ENCODE measurements at regions not wholly inside any gene's neighbourhood (a gene's known extent, or its start where the extent isn't known, plus 50 kb on each side); places are given as distances from the start of the nearest gene placed in this dataset.

DNA sequence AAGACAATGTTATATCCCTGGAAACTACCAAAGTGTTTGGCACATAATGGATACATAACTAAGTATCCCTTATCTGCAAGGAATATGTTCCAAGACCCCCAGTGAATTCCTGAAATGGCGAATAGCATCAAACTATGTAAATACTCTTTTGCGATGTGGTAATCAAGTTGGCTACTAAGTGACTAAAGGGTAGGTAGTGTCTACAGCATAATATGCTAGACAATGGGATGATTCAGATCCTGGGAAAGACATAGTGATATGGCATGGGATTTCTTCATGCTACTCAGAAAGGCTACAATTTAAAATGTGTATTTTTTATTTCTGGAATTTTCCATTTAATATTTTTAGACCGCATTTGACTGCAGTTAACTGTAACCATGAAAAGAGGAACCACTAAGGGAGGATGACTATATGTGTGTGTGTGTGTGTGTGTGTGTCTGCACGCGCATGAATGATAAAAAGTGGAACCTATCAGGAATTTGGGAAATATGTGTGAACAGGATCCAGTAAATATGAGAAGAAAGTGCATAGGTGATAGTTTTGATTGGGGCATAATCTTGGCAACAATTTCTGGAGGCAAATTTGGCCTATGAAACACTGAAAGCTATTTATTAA is 1899.9 kb downstream of the NCAM2 start:
- no peak for DNase-seq (ENCODE audit: low read depth)

- DNase-seq (ENCODE audit: low read depth): no peak
Observed at GRCh38 chr21:22900490-22900889, 1902.3 kb downstream of the NCAM2 start.

GRCh38 chr21:22903851-22904250 is 1905.6 kb downstream of the NCAM2 start:
- no peak for DNase-seq (ENCODE audit: low read depth)

DNA sequence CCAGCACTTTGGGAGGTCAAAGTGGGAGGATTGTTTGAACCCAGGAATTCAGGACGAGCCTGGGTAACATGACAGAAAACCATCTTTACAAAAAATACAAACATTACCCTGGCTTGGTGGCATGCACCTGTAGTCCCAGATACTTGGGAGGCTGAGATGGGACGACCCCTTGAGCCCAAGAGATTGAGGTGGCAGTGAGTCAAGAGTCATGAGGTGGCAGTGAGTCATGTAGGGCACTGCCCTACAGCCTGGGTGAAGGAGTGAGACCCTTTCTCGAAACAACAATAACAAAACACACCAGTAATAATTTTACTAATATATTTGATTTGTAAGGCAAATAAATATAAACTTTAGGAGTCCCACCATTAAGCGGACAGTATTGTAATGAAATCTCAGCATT is 1906.2 kb downstream of the NCAM2 start:
- no peak for DNase-seq (ENCODE audit: low read depth)

GRCh38 chr21:22925032-22925431 is 1926.8 kb downstream of the NCAM2 start:
- DNase-seq (ENCODE audit: low read depth): no peak

DNA sequence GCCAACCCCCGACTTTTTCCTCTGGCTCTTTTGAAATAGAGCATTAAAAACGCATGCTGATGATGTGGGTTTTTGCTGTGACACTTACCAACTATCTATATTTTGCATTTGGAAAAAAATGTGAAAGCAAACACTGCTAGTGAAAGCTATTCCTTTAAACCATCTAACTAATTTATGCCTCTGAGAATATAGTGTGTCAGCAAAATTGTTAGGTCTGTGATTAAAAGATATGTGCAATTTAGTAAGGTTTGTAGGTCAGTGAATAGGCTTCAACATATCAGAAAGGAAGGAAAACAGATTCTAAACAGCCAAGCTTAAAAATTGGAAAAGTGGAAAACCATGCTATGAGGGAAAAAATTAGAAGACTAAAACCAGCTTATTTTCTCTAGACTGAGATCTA is 1929.3 kb downstream of the NCAM2 start:
- no peak for DNase-seq (ENCODE audit: low read depth)

DNA sequence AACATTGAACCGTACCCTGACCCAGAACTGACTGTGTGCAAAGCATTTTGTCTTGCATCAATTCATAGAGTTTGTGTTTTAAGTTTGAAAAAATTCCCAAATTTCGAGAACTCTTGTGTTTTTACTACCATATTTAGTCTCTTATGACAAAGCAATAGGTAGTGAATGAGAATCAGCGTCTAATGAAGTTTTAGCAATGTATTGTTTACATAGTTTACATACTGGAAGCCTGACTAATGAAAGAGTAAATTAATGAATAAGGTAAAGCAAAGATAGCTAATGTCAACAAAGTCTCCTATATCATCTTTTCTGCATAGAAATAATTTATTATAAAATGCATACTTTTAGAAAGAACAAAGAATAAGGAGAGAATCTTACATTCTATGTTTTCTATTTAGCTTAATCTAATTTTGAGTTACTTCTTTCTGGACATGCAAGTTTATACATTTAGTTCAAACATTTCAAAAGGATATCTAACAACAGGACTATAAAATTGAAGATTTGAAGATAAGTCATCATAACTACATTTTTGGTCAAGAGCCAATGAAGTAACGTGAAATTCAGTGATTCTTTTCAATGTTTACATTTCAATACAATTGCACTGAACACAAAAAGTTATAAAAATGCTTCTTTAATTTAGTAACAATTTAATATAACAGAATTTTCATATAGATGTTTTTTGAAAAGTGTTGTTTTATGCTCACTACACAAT is 1943.7 kb downstream of the NCAM2 start:
- DNase-seq (ENCODE audit: low read depth): no peak

GRCh38 chr21:22955559-22955958 is 1957.3 kb downstream of the NCAM2 start:
- no peak for DNase-seq (ENCODE audit: low read depth)

GRCh38 chr21:22961258-22961657 is 1963.0 kb downstream of the NCAM2 start:
- DNase-seq (ENCODE audit: low read depth): no peak

DNA sequence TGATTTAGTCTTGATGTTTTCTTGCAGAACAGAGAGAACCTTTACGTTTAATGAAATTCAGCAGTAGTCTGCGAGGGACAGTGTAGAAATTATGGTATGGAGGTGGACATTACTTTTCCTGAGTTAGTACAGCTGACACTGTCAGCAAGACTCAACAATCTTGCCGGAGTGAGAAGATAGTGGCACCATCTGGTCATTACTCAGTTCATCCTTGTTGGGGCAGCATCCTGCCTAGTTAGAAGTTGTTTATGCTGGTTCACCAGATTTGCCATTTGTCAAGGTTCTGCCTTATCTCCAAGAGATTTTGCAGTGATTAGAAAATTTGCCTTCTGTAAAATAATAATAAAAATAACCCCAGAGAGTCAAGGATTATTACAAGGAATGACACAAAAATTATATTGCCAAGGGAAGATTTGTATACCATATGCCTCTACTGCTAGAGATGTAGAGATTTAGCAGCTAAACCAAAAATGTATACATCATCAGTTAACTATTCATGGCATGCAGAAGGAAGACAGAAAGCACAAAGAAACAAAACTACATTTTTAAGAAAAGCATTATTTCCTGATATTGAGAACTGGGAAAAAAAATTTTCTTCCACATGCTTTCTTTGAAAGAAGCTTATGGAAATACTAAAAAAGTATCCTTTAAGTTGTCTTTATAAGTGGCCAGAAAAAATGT is 1967.4 kb downstream of the NCAM2 start:
- no peak for DNase-seq (ENCODE audit: low read depth)

DNA sequence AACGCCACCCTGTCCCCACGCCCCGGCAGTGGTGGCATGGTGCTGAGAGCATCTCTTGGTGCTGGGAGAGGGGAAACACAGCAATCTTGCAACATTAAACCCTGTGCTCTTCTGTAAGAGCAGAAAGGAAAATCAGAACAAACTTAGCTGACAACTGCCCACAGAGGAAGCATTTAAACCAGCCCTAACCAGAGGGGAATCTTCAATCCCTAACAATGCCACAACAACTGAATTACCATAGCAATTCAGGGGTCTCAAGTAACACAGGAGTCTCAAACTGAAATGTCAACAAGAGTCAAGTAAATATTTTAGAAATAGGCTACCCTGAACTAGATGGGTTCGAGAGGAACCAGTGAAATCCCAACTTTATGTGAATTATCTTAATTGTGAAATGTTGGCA is 1983.6 kb downstream of the NCAM2 start:
- DNase-seq (ENCODE audit: low read depth): no peak

DNA sequence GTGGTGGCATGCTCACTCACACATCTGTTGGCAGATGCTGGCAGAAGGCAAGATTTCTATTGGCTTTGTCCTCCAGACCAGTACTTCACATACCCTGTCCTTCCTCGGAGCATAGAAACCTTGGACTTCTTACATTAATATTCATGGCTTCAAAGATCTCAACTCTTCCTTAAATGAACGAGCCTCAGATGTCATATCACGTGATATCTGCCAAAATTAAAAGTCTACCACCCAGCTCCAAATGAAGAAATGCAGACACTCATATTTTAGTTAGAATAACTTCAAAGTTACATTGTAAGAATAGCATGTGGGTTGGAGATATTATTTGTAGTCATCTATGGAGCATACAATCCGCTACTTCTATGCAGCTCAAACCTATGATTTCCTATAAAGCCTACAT is 1994.9 kb downstream of the NCAM2 start:
- no peak for DNase-seq (ENCODE audit: low read depth)

DNA sequence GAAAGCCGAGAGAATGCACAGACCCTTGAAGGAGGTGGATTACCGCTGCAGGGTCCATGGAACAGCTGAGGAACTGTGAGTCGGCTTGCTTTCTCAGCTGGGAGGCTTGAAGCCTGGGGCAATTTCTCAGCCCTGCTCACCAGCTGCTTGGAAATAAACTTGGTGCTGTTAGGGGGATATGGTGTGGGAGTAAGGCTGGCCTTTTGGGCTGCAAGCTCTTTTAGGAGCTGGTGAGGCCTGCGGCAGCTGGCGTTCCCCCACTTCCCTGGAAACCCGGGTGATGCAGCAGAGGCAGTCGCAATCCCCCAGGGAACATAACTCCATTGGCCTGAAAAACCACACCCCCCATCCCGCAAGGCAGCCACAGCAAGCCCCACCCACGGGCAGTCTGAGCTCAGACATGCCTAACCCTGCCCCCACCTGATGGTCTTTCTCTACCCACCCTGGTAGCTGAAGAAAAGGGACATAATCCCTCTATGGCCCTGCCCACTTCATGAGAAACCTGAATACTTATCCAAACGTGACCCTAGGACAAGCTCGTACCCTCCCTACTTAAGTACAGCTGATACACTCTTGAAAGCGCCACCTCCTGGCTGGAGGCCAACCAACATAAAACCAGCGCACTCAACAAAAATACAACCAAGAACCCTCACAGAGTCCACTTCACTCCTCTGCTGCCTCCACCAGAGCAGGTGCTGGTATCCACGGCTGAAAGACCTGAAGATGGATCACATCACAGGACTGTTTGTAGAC is 1995.8 kb downstream of the NCAM2 start:
- no peak for DNase-seq (ENCODE audit: low read depth)

DNA sequence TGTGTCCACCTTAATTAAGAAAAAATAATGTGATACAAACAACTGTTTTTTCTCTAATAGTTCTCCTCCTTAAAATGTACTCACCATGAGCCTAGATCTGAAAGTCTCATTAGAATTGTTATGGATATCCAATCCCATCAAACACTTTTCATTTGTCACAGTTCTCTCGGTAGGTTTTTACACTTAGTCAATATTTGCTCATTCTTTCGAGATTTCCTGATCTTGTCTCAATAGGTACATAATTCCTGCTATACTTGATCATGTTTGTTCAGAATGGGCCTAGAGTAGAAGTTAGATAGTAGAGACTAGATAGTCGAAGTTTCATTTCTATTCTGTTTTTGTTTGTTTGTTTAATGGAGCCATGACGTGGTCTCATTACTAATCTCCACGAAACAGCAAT is 2005.7 kb downstream of the NCAM2 start:
- no peak for DNase-seq (ENCODE audit: low read depth)

DNA sequence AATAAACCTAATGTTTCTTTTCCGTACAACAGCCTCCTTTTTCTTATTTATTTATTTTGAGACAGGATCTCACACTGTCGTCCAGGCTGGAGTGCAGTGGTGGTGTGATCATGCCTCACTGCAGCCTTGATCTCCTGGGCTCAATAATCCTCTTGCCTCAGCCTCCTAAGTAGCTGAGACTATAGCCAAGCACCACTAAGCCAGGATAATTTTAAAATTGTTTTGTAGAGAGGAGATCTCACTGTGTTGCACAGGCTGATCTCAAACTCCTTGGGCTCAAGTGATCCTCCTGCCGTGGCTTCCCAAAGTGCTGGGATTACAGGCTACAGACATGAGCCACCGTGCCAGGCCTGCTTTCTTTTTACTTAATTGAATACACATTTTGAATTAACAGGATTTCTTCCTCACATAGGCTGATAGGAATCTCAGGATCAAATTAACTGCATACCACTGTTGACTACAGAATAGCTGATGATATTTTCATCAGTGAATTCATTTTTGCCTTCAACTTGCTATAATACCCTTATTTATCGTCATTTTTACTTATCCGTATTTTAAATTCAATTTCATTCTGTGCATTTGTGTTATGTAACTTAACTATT is 2010.5 kb downstream of the NCAM2 start:
- DNase-seq (ENCODE audit: low read depth): no peak

DNA sequence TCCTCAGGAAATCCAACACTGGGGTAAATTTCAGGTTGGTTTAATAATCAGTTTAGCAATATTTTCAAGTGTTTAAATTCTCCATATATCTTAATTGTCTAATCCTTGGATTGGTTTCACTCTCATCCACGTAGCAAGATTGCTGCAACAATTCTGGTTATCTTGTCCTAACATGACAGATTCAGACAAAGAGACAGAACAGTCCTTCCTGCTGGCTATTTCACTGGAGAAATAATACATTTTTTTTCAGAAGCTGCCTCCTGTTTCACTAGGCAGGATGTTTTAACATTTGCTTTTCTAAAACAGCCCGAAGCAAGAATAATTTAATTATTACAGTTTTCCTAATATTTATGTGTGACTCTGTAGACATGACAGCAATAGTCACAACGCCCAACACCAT is 2011.2 kb downstream of the NCAM2 start:
- DNase-seq (ENCODE audit: low read depth): no peak

- no peak for DNase-seq (ENCODE audit: low read depth)
Observed at GRCh38 chr21:23014021-23014420, 2015.8 kb downstream of the NCAM2 start.

DNA sequence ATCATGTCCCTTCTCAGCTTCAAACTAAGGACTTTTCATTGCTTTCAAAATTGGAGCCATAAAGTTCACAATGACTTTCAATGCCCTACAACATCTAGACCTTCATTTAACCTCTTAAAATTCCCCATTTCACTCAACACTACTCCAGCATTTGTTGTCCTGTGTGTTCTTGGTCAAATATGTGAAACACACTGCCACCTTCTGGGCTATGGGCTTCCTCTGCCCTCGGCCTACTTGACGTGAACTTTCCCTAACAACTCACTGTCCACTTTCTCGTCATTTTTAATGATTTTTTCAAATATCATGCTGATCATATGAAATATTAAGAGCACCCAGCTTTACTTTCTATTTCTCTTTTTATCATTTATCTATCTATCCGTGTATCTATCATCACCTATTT is 2018.4 kb downstream of the NCAM2 start:
- no peak for DNase-seq (ENCODE audit: low read depth)

DNA sequence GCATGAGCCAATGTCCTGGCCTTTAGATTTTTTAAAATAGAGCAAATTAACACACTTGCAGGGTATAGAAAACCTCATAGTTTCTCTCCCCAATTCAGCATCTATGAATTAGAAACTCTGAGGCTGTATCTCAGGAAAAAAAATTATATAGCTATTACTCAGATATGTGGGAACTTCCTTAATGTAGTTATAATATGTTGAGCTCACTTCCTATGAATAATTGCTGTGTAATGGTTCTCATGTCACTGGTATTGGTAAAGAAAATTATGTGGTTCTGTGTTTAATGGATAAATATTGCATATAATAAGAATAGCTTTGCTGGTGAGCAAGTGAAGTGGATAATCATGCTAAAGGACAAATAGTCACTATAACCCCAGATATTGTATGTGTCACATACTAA is 2019.8 kb downstream of the NCAM2 start:
- DNase-seq (ENCODE audit: low read depth): no peak

DNA sequence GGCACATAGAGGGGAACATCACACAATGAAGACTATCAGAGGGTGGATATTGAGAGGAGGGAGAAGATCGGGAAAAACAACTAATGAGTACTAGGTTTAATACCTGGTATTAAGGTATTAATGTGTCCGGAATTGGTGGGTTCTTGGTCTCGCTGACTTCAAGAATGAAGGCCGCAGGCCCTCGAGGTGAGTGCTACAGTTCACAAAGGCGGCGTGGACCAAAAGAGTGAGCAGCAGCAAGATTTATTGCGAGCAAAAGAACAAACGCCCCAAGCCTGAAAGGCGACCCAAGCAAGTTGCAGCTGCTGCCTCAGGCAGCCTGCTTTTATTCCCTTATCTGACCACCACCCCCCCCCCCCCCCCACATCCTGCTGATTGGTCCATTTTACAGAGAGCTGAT is 2022.8 kb downstream of the NCAM2 start:
- DNase-seq (ENCODE audit: low read depth): no peak

DNA sequence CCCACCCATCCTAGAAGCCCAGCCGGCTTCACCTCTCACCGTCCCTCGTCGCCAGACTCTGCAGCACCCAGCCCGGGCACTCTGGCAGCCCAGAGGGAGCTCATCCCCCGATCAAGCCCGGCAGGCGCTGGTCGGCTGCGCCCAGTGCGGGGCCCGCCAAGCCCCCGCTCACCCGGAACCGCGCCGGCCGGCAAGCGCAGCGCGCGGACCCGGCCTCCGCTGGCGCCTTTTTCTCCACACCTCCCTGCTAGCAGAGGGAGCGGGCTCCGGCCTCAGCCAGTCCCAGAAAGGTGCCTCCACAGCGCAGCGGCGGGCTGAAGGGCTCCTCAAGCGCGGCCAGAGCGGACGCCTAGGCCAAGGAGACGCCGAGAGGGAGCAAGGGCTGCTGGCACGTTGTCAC is 2023.3 kb downstream of the NCAM2 start:
- DNase-seq (ENCODE audit: low read depth): no peak

- DNase-seq (ENCODE audit: low read depth): no peak
Observed at GRCh38 chr21:23026878-23027277, 2028.7 kb downstream of the NCAM2 start.
